SK-N-SH (cell line): ENCODE measurements at regions not wholly inside any gene's neighbourhood (a gene's known extent, or its start where the extent isn't known, plus 50 kb on each side); places are given as distances from the start of the nearest gene placed in this dataset.

Experiments used
- CTCF ChIA-PET: fragments of 300-600, 350-600 bp; formaldehyde crosslinking; extraction: SDS; loops from one replicate; lab custom pipeline; 2021; lab: Yijun Ruan, JAX
- POLR2A ChIA-PET: fragments of 350-600 bp; sonication (Branson Sonifier 250); formaldehyde crosslinking; extraction: SDS; loops from one replicate; lab custom pipeline; 2020; ENCODE audit warnings: antibody characterized with exemption, inconsistent platforms; lab: Yijun Ruan, JAX
- DNase-seq: peaks from one replicate; pipeline ENCODE4 v3.0.0; 2012
- H2AFZ ChIP-seq: fragments of 200-600 bp; sonication (generic); 2 replicates; pipeline ENCODE4 v1.8.1; 2016; ENCODE audit warnings: antibody characterized with exemption, mild to moderate bottlenecking, low read depth
- H3F3A ChIP-seq: fragments of 200-600 bp; sonication (generic); replicated peaks from 2 replicates; pipeline ENCODE3; 2016; ENCODE audit warnings: antibody characterized with exemption, mild to moderate bottlenecking; ENCODE audit not compliant: insufficient read depth
- H3K27ac ChIP-seq, 2 experiments: fragments of 200-500 bp in 1 of 2; fragments of 200-600 bp in 1 of 2; sonication (Bioruptor generic) in 1 of 2; sonication (generic), shearing (Covaris generic) in 1 of 2; 2 replicates each; pipeline versions ENCODE4 v1.5.1 to v1.6.1; 2014 to 2016; ENCODE audit warnings: low read depth in 2 of 2, inconsistent platforms in 1 of 2, low read length in 1 of 2, mild to moderate bottlenecking in 1 of 2, mixed read lengths in 1 of 2
- H3K27me3 ChIP-seq: fragments of 200-600 bp; sonication (generic), shearing (Covaris generic); 2 replicates; pipeline ENCODE4 v1.6.1; 2016; ENCODE audit warnings: mixed run types; ENCODE audit not compliant: insufficient read depth
- H3K36me3 ChIP-seq, 2 experiments: fragments of 200-500 bp in 1 of 2; fragments of 200-600 bp in 1 of 2; sonication (Bioruptor generic) in 1 of 2; sonication (generic) in 1 of 2; replicated peaks in 1 of 2; 2 replicates each; pipeline versions ENCODE3 to v1.5.1; 2014 to 2016; ENCODE audit warnings: low read length in 1 of 2, mild to moderate bottlenecking in 1 of 2; ENCODE audit not compliant: insufficient read depth in 2 of 2, control insufficient read depth in 1 of 2
- H3K4me1 ChIP-seq, 2 experiments: fragments of 200-500 bp in 1 of 2; fragments of 200-600 bp in 1 of 2; sonication (Bioruptor generic) in 1 of 2; sonication (generic), shearing (Covaris generic) in 1 of 2; 2 replicates each; pipeline versions ENCODE4 v1.5.1 to v1.6.1; 2014 to 2016; ENCODE audit warnings: low read depth in 1 of 2, low read length in 1 of 2, mixed run types in 1 of 2; ENCODE audit not compliant: insufficient read depth in 2 of 2, control insufficient read depth in 1 of 2
- H3K4me2 ChIP-seq: fragments of 200-600 bp; sonication (generic), shearing (Covaris generic); 2 replicates; pipeline ENCODE4 v1.6.1; 2017; ENCODE audit warnings: mixed run types
- H3K4me3 ChIP-seq, 2 experiments: fragments of 200-500 bp in 1 of 2; fragments of 200-600 bp in 1 of 2; sonication (Bioruptor generic) in 1 of 2; sonication (generic), shearing (Covaris generic) in 1 of 2; 2 replicates each; pipeline versions ENCODE4 v1.5.1 to v1.8.1; 2014 to 2016; ENCODE audit warnings: low read depth in 2 of 2, inconsistent platforms in 1 of 2, low read length in 1 of 2, mild to moderate bottlenecking in 1 of 2, mixed read lengths in 1 of 2, moderate library complexity in 1 of 2
- H3K79me2 ChIP-seq: fragments of 200-600 bp; sonication (generic); 2 replicates; pipeline ENCODE4 v1.8.1; 2017; ENCODE audit warnings: mild to moderate bottlenecking; ENCODE audit not compliant: insufficient read depth
- H3K9ac ChIP-seq: fragments of 200-600 bp; sonication (generic); 2 replicates; pipeline ENCODE4 v1.6.1; 2017; ENCODE audit warnings: mixed run types
- H3K9me2 ChIP-seq: fragments of 200-600 bp; sonication (generic); 2 replicates; pipeline ENCODE4 v1.6.1; 2017; ENCODE audit warnings: mixed run types
- H3K9me3 ChIP-seq: fragments of 200-600 bp; sonication (generic); 2 replicates; pipeline ENCODE4 v1.6.1; 2017; ENCODE audit warnings: mixed run types, mild to moderate bottlenecking, moderate library complexity
- H4K20me1 ChIP-seq: fragments of 200-600 bp; sonication (generic); 2 replicates; pipeline ENCODE4 v1.6.1; 2017; ENCODE audit warnings: mild to moderate bottlenecking, mixed run types; ENCODE audit not compliant: insufficient read depth
- CTCF ChIP-seq: fragments of 200-600 bp; sonication (generic); IDR thresholded peaks from 2 replicates; pipeline ENCODE4 v1.6.1; 2017; ENCODE audit warnings: antibody characterized with exemption, mild to moderate bottlenecking, moderate library complexity
- FOXJ3 ChIP-seq: sonication (generic); formaldehyde crosslinking; IDR thresholded peaks from 2 replicates; pipeline ENCODE4 v1.5.1; 2020; ENCODE audit warnings: mild to moderate bottlenecking, missing genetic modification reagents
- GATA2 ChIP-seq: sonication (generic); formaldehyde crosslinking; IDR thresholded peaks from 2 replicates; pipeline ENCODE4 v1.5.0; 2020; ENCODE audit warnings: mild to moderate bottlenecking, missing genetic modification reagents
- IRF3 ChIP-seq: fragments of 150-350 bp; IDR thresholded peaks from 2 replicates; pipeline ENCODE4 v1.6.1; 2016; ENCODE audit warnings: mild to moderate bottlenecking, low read depth, low read length
- MAX ChIP-seq: IDR thresholded peaks from 2 replicates; pipeline ENCODE4 v1.4.0; 2012; ENCODE audit warnings: low read depth
- NRF1 ChIP-seq: IDR thresholded peaks from 2 replicates; pipeline ENCODE4 v1.6.1; 2012; ENCODE audit warnings: low read depth, mild to moderate bottlenecking, low read length
- REST ChIP-seq: IDR thresholded peaks from 2 replicates; pipeline ENCODE4 v1.6.1; 2012; ENCODE audit warnings: mild to moderate bottlenecking, low read depth, low read length, moderate library complexity
- TAF1 ChIP-seq: IDR thresholded peaks from 2 replicates; pipeline ENCODE4 v1.6.1; 2012; ENCODE audit warnings: low read depth, mild to moderate bottlenecking, low read length, moderate library complexity, borderline replicate concordance
- USF2 ChIP-seq: fragments of 150-350 bp; IDR thresholded peaks from 2 replicates; pipeline ENCODE4 v1.6.1; 2017; ENCODE audit warnings: antibody characterized with exemption, low read length, low read depth, borderline replicate concordance
- YY1 ChIP-seq: IDR thresholded peaks from 2 replicates; pipeline ENCODE4 v1.4.0; 2012; ENCODE audit warnings: low read depth, mild to moderate bottlenecking
- ZBTB33 ChIP-seq: IDR thresholded peaks from 2 replicates; pipeline ENCODE4 v1.4.0; 2012; ENCODE audit warnings: low read depth, borderline replicate concordance
- WGBS: methylation state at CpG from one replicate; pipeline ENCODE4 v1.1.6; 2017; ENCODE audit warnings: low lambda C conversion rate; 5-methylcytosine and 5-hydroxymethylcytosine counted together

GRCh38 chr6:145031001-145031400, 704.3 kb downstream of the EPM2A start (continued):
- TF ChIP-seq REST = no peak

- Histone ChIP-seq H3K4me2 (no peak overlapping the region), H3K36me3 (no peaks in the 10 kb centered on the region), H2AFZ (no peak overlapping the region), H3K9me3 (no peaks in the 10 kb centered on the region), H3K79me2 (no peaks in the 10 kb centered on the region), H3F3A (no peaks in the 10 kb centered on the region), H3K4me1 (peaks cover 8% of the 10 kb centered on the region in 2 experiments; a peak in 3 of 4 replicates), H3K9ac (no peak overlapping the region), H3K9me2 (no peaks in the 10 kb centered on the region), H4K20me1 (no peaks in the 10 kb centered on the region), H3K27ac (no peak overlapping the region), H3K27me3 (no peaks in the 10 kb centered on the region), H3K4me3 (no peak overlapping the region)
- WGBS = 75% methylated on average over 4 of the region's 4 CpGs
- TF ChIP-seq MAX (no peak), USF2 (no peak), YY1 (no peak), TAF1 (no peak), IRF3 (no peak), FOXJ3 (CRISPR knock-in tag) (no peak), NRF1 (no peak), GATA2 (no peak), CTCF (no peak), ZBTB33 (no peak)
- ChIA-PET CTCF (no interaction called here), POLR2A (no interaction called here)
- no peak for DNase-seq
These were observed 703.4 kb downstream of the EPM2A start for GRCh38 chr6:145031962-145032361.
